ENCODE measurements at regions not wholly inside any gene's neighbourhood (a gene's known extent, or its start where the extent isn't known, plus 50 kb on each side); places are given as distances from the start of the nearest gene placed in this dataset.
"Not testable (repeated sequence)": the region's sequence is repeated elsewhere in the genome, so short reads cannot be mapped to it uniquely, and the experiment has no call there.

- intact Hi-C loops (cut with micrococcal nuclease); H3K36me3 Mint-ChIP-seq (ENCODE audit: low read depth); H3K4me3 Mint-ChIP-seq; H3K4me1 Mint-ChIP-seq (ENCODE audit: low read depth); H3K9me3 Mint-ChIP-seq; H3K27me3 Mint-ChIP-seq; H3K27ac Mint-ChIP-seq: not testable (repeated sequence)
These were observed 449.9 kb downstream of the CNTNAP3B start for GRCh38 chr9:41679312-41679711.

- H3K27ac Mint-ChIP-seq; H3K27me3 Mint-ChIP-seq; H3K9me3 Mint-ChIP-seq; intact Hi-C loops (cut with micrococcal nuclease); H3K36me3 Mint-ChIP-seq (ENCODE audit: low read depth); H3K4me3 Mint-ChIP-seq; H3K4me1 Mint-ChIP-seq (ENCODE audit: low read depth): not testable (repeated sequence)
These were observed 465.7 kb downstream of the CNTNAP3B start for GRCh38 chr9:41663497-41664036.

GRCh38 chr9:41658706-41659105 is 469.6 kb upstream of the ZNG1F start:
- peaks cover 27% of the 10 kb centered on the region for H3K27me3 Mint-ChIP-seq
- H3K36me3 Mint-ChIP-seq (ENCODE audit: low read depth); intact Hi-C loops (cut with micrococcal nuclease); H3K4me3 Mint-ChIP-seq; H3K4me1 Mint-ChIP-seq (ENCODE audit: low read depth); H3K27ac Mint-ChIP-seq; H3K9me3 Mint-ChIP-seq: not testable (repeated sequence)

GRCh38 chr9:41658116-41658515 is 469.0 kb upstream of the ZNG1F start:
- H3K4me1 Mint-ChIP-seq (ENCODE audit: low read depth); H3K36me3 Mint-ChIP-seq (ENCODE audit: low read depth); H3K4me3 Mint-ChIP-seq; H3K9me3 Mint-ChIP-seq; H3K27ac Mint-ChIP-seq; intact Hi-C loops (cut with micrococcal nuclease): not testable (repeated sequence)
- peaks cover 25% of the 10 kb centered on the region for H3K27me3 Mint-ChIP-seq

- H3K9me3 Mint-ChIP-seq; H3K36me3 Mint-ChIP-seq (ENCODE audit: low read depth); H3K4me1 Mint-ChIP-seq (ENCODE audit: low read depth); H3K4me3 Mint-ChIP-seq; H3K27ac Mint-ChIP-seq; intact Hi-C loops (cut with micrococcal nuclease): not testable (repeated sequence)
- peaks cover 25% of the 10 kb centered on the region for H3K27me3 Mint-ChIP-seq
These were observed 468.0 kb upstream of the ZNG1F start for GRCh38 chr9:41657141-41657540.

- H3K4me3 Mint-ChIP-seq; H3K36me3 Mint-ChIP-seq (ENCODE audit: low read depth); H3K27ac Mint-ChIP-seq; H3K9me3 Mint-ChIP-seq; H3K4me1 Mint-ChIP-seq (ENCODE audit: low read depth); intact Hi-C loops (cut with micrococcal nuclease): not testable (repeated sequence)
- peaks cover 25% of the 10 kb centered on the region for H3K27me3 Mint-ChIP-seq
These were observed 466.0 kb upstream of the ZNG1F start for GRCh38 chr9:41655071-41655554.

- H3K4me3 Mint-ChIP-seq; H3K36me3 Mint-ChIP-seq (ENCODE audit: low read depth); H3K27ac Mint-ChIP-seq; H3K4me1 Mint-ChIP-seq (ENCODE audit: low read depth); intact Hi-C loops (cut with micrococcal nuclease); H3K9me3 Mint-ChIP-seq: not testable (repeated sequence)
- H3K27me3 Mint-ChIP-seq: peaks cover 25% of the 10 kb centered on the region
These were observed 465.2 kb upstream of the ZNG1F start for GRCh38 chr9:41654349-41654748.

- intact Hi-C loops (cut with micrococcal nuclease); H3K36me3 Mint-ChIP-seq (ENCODE audit: low read depth); H3K27ac Mint-ChIP-seq; H3K4me1 Mint-ChIP-seq (ENCODE audit: low read depth); H3K9me3 Mint-ChIP-seq: not testable (repeated sequence)
- Mint-ChIP-seq H3K4me3 (peak overlapping the region; percentile 37), H3K27me3 (peaks cover 25% of the 10 kb centered on the region)
These were observed 464.6 kb upstream of the ZNG1F start for GRCh38 chr9:41653560-41654340.

- H3K27ac Mint-ChIP-seq; H3K9me3 Mint-ChIP-seq; H3K4me3 Mint-ChIP-seq; H3K36me3 Mint-ChIP-seq (ENCODE audit: low read depth); intact Hi-C loops (cut with micrococcal nuclease): not testable (repeated sequence)
- H3K27me3 Mint-ChIP-seq: peaks cover 23% of the 10 kb centered on the region
- H3K4me1 Mint-ChIP-seq (ENCODE audit: low read depth): peaks cover 10% of the 10 kb centered on the region
These were observed 463.7 kb upstream of the ZNG1F start for GRCh38 chr9:41652800-41653199.

GRCh38 chr9:41652100-41652713 is 463.1 kb upstream of the ZNG1F start:
- H3K36me3 Mint-ChIP-seq (ENCODE audit: low read depth); intact Hi-C loops (cut with micrococcal nuclease); H3K27ac Mint-ChIP-seq; H3K9me3 Mint-ChIP-seq; H3K4me3 Mint-ChIP-seq: not testable (repeated sequence)
- Mint-ChIP-seq H3K27me3 (peaks cover 20% of the 10 kb centered on the region), H3K4me1 (ENCODE audit: low read depth) (peaks cover 10% of the 10 kb centered on the region)

GRCh38 chr9:41650086-41650485 is 461.0 kb upstream of the ZNG1F start:
- H3K36me3 Mint-ChIP-seq (ENCODE audit: low read depth); H3K27ac Mint-ChIP-seq; intact Hi-C loops (cut with micrococcal nuclease); H3K27me3 Mint-ChIP-seq; H3K4me3 Mint-ChIP-seq; H3K9me3 Mint-ChIP-seq: not testable (repeated sequence)
- peaks cover 10% of the 10 kb centered on the region for H3K4me1 Mint-ChIP-seq (ENCODE audit: low read depth)

GRCh38 chr9:41648564-41648963 is 459.4 kb upstream of the ZNG1F start:
- H3K36me3 Mint-ChIP-seq (ENCODE audit: low read depth); H3K27ac Mint-ChIP-seq; H3K9me3 Mint-ChIP-seq; H3K4me3 Mint-ChIP-seq; intact Hi-C loops (cut with micrococcal nuclease): not testable (repeated sequence)
- peaks cover 16% of the 10 kb centered on the region for H3K4me1 Mint-ChIP-seq (ENCODE audit: low read depth)
- H3K27me3 Mint-ChIP-seq: peaks cover 12% of the 10 kb centered on the region

GRCh38 chr9:41646246-41646645 is 457.1 kb upstream of the ZNG1F start:
- H3K4me3 Mint-ChIP-seq; H3K36me3 Mint-ChIP-seq (ENCODE audit: low read depth); H3K9me3 Mint-ChIP-seq; intact Hi-C loops (cut with micrococcal nuclease); H3K27ac Mint-ChIP-seq: not testable (repeated sequence)
- H3K4me1 Mint-ChIP-seq (ENCODE audit: low read depth): peaks cover 14% of the 10 kb centered on the region
- H3K27me3 Mint-ChIP-seq: peaks cover 12% of the 10 kb centered on the region

- H3K9me3 Mint-ChIP-seq; H3K36me3 Mint-ChIP-seq (ENCODE audit: low read depth); intact Hi-C loops (cut with micrococcal nuclease): not testable (repeated sequence)
- Mint-ChIP-seq H3K4me1 (ENCODE audit: low read depth) (peaks cover 14% of the 10 kb centered on the region), H3K27me3 (peaks cover 12% of the 10 kb centered on the region), H3K4me3 (peak overlapping the region; percentile 65), H3K27ac (peak overlapping the region; percentile 41)
These were observed 454.6 kb upstream of the ZNG1F start for GRCh38 chr9:41643571-41644279.

Data from dendritic cell treated with granulocyte-macrophage colony-stimulating factor and Interleukin-4, amounts not matched to agents 40 ng/mL and 50 ng/mL, for 4 days (primary cell).